GM12872 (cell line): ENCODE measurements at regions not wholly inside any gene's neighbourhood (a gene's known extent, or its start where the extent isn't known, plus 50 kb on each side); places are given as distances from the start of the nearest gene placed in this dataset.

Source experiments
- TF ChIP-seq, protein P1 (sequence below): IDR thresholded peaks from 3 replicates; pipeline ENCODE4 v1.5.1; 2011; ENCODE audit warnings: low read depth, mild to moderate bottlenecking, low read length, moderate library complexity; ENCODE audit not compliant: insufficient read depth

DNA sequence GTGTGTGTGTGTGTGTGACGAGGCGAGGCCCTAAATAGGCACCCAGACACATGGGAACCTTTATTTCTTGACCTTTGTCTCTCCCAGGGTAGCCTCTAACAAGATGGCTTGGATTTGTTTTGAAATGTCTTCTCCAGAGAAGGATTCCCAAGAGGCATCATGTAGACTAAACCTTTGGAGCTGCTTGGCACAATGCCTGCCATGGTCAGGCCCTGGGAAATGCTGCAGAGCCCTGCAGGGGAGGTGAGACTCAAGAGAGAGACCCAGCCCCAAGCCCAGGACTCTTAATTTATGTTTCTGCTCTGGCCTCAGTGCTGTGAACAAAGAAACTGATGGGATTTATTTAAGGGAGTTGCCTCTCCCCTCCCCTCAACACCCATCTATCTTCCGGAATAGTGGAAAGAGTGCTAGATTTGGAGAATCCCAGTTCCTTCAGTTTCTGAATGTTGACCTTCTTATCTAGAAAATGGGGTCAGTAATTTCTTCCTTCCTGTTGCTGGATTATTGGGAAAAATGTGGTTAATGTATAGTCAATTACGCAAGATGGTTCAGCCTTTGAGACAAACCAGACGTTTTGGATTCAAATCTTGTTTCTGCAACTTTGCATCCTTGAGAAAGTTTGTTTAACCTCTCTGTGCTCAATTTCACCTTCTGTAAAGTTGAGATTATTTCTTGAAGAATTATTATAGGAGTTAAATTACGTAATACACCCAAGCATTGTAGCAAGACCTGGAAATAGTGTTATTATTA, 434.8 kb downstream of the MAFB start:
- TF ChIP-seq, protein P1, sequence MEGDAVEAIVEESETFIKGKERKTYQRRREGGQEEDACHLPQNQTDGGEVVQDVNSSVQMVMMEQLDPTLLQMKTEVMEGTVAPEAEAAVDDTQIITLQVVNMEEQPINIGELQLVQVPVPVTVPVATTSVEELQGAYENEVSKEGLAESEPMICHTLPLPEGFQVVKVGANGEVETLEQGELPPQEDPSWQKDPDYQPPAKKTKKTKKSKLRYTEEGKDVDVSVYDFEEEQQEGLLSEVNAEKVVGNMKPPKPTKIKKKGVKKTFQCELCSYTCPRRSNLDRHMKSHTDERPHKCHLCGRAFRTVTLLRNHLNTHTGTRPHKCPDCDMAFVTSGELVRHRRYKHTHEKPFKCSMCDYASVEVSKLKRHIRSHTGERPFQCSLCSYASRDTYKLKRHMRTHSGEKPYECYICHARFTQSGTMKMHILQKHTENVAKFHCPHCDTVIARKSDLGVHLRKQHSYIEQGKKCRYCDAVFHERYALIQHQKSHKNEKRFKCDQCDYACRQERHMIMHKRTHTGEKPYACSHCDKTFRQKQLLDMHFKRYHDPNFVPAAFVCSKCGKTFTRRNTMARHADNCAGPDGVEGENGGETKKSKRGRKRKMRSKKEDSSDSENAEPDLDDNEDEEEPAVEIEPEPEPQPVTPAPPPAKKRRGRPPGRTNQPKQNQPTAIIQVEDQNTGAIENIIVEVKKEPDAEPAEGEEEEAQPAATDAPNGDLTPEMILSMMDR, result no peak

GRCh38 chr20:40251284-40251932, 437.6 kb downstream of the MAFB start:
- TF ChIP-seq, protein P1, result peak; percentile 70

DNA sequence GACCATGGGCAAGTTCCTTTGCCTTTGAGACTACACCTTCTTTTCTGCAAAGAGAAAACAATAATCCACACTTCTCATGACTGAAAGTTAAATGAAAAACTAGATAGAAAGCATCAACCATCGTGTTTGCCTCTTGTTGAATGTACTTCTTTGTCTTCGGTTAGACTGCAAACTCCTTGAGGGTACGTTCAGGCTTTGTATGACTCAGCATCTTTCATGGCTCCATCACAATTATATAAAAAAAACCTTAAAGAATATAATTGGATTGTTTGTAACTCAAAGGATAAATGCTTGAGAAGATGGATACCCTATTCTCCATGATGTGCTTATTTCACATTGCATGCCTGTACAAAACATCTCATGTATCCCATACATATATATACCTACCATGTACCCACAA, 439.2 kb downstream of the MAFB start:
- TF ChIP-seq, protein P1, result no peak

GRCh38 chr20:40245829-40246228, 443.2 kb downstream of the MAFB start:
- TF ChIP-seq, protein P1, result no peak

DNA sequence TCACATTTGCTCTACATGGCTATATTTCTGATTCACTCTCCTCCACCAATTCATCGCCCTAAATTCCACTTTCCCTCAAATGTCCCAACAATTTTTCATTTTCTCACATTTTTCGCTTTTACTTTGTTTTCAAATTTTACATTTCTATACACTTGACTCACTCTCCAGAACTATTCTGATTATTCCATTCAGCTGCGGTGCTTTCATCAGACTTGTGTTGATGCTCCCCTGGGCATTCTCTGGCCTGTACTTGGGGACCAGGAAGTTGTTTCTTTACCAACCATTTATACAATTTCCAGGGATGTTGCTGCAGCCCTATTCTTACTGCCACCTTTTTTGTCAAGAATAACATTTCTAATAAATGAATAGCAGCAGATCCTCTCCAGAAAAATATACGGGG, 444.8 kb downstream of the MAFB start:
- TF ChIP-seq, protein P1, result no peak

DNA sequence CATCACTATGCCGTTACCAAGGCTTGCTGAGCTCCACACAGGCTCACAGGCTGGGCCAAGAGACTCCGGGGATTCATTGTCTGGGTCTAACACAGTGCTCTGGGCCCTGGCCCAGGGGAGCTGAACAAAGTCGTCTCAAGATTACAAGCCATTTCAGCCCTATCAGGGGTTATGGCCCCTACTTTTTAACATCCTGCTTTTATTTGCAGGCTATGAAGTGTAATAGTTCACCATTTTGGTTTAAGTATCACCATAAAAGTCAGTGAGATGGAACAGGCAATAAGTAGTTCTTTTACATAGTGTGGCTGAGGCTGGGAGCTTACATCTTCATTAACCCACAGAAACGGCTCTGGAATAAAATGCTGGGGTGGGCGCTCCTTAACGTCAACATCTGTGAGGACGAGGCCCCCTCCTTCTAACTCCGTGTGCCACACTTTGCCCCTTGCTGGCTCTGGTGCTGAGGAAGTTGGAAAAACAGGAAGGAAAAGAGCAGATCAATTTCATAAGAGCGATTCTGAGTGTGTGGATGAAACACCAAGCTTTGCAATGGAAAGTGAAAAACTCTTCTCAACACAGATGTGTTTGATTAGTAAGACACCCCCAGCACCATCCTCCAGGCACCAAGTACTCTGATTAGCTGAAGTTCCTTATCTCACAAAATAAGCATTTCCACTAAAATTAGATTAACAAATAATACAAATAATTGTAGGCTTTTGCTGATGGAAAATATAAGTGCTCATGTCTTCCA, 447.3 kb downstream of the MAFB start:
- TF ChIP-seq, protein P1, result no peak

- TF ChIP-seq, protein P1, result no peak
These were observed 450.5 kb downstream of the MAFB start for GRCh38 chr20:40238511-40238910.
